Fibroblast of skin of right quadriceps (primary cell): ENCODE measurements at regions not wholly inside any gene's neighbourhood (a gene's known extent, or its start where the extent isn't known, plus 50 kb on each side); places are given as distances from the start of the nearest gene placed in this dataset.

ENCODE experiments used
- DNase-seq: peaks from one replicate; pipeline ENCODE4 v3.0.0-alpha.2; 2013

DNA sequence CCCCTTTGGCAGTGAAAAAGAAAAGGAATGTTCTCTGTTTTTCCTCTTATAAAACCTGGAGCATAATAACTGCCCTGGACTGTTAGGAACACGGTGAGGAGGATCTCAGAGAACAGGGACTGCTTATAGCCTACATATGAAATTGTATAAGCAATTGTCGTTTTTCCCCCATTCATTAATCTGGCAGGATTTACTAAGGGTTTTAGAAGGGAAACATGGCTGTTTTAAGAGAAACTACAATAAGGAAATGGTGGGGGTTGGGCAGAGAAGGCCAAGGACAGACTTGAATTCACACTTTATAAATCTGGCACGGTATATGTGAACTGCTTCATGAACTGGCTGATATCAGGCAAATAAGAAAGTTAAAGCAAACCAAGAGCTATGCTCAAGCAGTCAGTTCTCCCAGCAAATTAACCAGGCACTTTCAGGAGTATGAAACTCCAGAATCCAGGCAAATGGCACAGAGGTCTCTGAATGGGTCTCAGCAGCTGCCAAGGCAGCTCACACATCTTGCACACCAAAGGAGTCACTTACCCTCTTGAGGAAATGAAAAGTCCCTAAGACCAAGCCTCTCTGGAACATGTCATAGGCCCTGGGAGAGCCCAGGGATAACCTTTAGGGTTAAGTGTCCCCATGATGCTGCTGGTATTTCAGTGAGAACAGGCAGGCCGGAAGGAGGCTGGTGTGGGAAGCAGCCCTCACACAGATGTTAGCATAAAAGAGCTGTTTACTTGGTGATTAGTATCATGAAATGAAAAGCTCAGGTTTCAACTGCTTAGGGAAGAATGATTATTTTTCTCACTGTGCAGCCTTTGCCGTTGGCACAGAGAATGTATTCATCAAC, 260.5 kb upstream of the MARCKS start:
- DNase-seq: peak; percentile 54

DNA sequence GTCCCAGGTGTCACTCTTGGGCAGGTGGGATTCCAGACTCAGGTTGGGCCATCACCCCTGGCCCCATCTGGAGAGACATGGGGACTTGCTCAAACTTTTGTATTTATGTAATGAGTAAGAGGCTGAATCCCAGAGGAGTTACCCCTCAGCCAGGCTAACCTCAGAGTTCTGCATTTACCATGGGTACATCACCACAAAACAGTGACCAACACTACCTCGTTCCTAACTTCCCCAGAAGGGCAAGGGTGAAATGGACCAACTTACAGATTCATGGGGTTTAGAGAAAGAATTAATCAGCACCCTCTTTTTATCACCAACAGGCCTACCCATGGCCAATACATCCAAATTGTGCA, 259.9 kb upstream of the MARCKS start:
- DNase-seq: peak; percentile 51

DNA sequence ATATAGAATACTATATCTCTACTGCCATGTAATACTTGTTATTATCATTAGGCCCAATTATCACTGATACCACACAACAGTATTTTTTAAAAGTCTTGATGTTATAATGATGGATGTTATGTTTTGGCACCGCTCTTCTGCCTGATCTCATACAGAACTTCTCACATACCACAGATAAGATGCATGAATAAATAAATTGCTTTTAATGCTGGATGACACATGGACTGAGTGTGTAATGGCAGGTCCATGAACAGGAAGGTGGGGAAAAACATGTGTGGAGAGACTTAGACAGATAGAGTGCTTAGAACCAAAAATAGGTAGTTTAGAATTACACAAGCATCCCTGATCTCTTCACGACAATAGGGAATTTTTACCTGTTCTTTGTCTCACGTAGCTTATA, 258.4 kb upstream of the MARCKS start:
- DNase-seq: peak; percentile 25

- DNase-seq: peak; percentile 35
Measured at GRCh38 chr6:113599444-113599843, 257.7 kb upstream of the MARCKS start.

DNA sequence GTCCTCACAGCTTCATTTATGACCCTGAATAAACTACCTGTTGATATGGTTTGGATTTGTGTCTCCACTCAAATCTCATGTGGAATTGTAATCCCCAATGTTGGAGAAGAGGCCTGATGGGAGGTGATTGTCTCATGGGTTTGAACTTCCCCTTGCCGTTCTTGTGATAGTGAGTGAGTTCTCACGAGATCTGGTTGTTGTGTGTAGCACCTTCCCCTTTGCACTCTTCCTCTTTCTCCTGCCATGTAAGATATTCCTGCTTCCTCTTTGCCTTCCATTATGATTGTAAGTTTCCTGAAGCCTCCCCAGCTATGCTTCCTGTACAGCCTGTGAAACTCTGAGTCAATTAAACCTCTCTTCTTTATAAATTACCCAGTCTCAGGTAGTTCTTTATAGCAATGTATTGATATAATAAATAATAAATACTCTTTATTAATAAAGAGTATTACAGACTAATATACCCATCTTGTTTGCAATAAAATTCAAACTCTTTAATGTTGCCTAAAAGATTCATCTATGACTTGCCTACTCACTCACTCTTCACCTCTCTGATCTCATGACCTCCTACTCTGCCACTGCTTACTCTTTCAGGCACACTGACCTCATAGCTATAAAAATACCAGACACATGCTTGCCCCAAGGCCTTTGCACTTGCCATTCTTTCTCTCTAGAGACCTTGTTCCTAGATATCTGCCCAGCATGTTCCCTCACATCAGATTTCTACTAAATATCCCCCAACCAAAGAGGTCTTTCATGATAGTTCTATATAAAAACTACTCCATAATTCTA, 256.4 kb upstream of the MARCKS start:
- DNase-seq: no peak

GRCh38 chr6:113607821-113608545, 249.2 kb upstream of the MARCKS start:
- no peak for DNase-seq

DNA sequence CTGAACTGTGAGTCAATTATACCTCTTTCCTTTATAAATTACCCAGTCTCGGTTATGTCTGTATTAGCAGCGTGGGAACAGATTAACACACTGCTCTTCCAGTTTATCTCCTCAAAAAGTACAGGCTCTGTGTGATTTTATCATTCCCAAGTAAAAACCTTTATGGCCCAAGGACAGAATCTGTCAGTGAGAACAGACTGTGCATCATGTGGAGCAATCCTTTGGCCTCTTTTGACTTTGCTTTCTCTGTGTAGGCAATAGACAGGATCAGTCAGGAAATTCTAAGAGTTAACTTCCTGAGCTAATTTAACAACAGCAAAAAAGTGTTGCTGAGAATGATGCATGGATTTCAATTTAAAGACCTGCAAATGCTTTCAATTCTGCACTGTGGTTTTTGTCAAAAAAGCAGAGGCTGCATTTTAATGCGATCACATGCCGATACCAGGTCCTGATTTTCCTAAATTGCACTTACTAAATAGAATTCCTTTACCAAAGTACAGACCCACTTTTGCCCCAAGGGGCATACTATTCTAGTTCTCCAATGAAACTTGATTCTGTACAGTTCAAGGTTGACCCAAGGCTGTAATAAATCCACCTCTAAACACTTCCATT, 246.7 kb upstream of the MARCKS start:
- DNase-seq: no peak

DNA sequence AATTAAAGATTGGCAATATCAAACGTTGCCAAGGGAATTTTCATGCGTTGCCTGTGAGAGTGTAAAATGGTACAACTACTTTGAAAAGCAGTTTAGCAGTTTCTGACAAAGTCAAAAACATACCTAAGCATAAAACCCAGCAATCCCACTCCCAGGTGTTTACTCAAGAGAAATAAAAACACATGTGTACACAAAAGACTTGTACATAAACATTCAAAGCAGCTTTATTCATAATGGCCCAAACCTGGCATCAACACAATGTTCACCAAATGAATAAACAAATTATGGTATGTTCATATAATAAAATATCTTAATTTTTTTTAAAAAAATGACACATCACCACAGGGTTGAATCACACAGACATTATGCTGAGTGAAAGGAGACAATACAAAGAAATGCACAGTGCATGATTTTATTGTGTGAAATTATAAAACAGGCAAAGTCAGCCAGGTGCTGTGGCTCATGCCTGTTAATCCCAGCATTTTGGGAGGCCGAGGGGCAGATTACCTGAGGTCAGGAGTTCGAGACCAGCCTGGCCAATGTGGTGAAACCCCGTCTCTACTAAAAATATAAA, 240.4 kb upstream of the MARCKS start:
- DNase-seq: no peak

- peak; percentile 57 for DNase-seq
Measured at GRCh38 chr6:113619077-113619476, 238.1 kb upstream of the MARCKS start.

GRCh38 chr6:113620386-113620785, 236.8 kb upstream of the MARCKS start:
- no peak for DNase-seq

DNA sequence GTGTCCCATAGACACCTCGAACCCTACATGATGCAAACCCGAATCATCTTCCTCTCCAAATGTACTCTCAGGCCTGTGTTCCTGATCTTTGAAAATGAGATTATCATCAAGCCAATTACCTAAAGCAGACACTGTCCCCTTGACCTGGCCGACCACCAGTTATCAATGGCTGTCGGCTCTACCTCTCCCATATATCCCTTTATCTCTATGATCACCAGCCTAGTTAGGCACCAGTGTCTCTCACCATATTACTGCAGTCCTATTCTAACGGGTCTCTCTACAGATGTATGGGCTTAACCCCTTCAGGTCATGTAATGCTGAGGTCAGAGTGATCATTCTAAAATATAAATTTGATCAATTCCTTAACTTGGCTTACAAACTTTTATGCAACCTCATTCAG, 234.9 kb upstream of the MARCKS start:
- DNase-seq: no peak

DNA sequence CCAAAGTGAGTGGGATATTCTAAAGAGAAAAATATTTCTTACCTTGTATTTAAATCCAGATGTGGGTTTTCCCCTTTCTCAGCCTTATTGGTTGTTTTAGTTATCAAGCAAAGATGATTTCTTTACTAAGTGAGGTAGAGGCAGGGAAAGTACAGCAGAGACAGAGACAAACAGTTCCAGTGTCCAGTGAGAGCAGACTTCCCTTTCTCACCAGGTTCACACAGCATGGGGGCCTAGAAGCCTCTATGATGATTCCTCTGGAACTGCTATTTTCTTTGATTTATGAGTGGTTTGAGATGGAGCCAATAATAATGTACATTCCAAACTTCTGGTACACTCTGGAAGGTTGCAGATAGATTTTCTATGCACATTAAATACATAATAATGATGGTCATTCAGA, 234.0 kb upstream of the MARCKS start:
- DNase-seq: peak; percentile 91

DNA sequence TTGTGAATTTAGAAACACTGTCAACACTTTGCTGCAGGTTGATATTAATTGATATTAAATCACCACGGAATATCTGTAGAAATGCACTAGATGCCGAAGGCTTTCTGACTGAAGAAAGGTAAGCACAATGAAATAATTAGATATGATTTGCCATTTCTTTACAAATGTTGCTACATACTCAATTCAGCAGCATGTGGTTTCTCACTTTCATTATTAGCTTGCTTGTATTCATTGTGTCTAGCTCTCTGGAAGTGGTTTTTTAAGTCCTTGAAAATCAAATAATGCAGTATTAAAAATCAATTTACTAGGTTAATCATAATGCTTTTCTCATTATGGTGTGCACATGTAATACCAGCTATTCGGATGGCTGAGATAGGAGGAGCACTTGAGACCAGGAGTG, 231.3 kb upstream of the MARCKS start:
- no peak for DNase-seq

- no peak for DNase-seq
Measured at GRCh38 chr6:113626475-113626874, 230.7 kb upstream of the MARCKS start.

- DNase-seq: no peak
Measured at GRCh38 chr6:113627480-113627879, 229.7 kb upstream of the MARCKS start.

DNA sequence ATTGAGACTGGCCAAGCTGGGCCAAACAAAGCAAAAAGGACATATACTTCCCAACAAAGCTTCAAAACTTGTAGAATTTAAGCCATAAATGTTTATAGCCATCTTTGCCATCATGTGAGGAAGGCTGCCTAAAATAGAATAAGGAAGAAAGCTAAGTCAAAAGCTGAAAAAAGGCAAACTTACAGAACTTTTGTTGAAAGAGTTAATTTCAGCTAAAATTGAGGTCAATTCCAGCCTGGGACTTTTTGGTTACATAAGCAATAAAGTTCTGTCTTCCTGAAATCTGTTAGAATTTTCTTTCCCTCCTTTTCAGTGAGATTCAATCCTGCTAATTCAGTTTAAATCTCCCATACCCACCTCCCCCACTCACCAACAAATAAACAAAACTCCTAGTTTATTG, 227.9 kb upstream of the MARCKS start:
- DNase-seq: no peak

DNA sequence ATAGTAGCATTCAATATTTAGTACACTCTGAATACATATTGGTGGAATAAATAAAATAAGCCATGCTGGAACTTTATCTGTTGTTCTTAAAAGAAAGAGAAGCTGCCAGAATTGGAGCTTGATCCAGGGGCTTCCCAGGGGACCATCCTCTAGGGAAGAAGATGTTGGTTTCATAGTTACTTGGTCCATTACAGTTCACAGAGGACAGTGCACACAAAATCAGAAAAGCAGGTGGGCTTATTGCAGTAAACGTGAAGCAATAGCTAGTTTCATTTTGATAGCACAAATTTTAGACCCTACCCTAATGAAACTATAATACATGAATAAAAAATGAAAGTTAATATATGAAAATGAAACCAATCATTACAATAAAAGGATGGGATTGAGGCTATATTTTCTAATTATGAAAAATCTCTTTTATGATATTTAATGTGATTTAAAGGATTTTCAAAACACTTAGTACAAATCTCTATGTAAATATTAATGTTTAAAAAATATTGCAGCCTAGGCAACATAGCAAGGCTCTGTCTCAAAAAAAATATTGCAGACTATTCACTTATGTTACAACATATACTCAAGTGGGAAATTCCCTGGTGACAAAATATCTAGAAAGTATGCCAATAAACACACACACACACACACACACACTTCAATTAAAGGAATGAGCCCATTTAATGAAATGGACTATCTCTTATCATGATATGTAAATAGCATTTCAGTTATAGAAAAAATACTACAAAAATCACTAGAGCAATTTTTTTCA, 227.0 kb upstream of the MARCKS start:
- peak; percentile 72 for DNase-seq

DNA sequence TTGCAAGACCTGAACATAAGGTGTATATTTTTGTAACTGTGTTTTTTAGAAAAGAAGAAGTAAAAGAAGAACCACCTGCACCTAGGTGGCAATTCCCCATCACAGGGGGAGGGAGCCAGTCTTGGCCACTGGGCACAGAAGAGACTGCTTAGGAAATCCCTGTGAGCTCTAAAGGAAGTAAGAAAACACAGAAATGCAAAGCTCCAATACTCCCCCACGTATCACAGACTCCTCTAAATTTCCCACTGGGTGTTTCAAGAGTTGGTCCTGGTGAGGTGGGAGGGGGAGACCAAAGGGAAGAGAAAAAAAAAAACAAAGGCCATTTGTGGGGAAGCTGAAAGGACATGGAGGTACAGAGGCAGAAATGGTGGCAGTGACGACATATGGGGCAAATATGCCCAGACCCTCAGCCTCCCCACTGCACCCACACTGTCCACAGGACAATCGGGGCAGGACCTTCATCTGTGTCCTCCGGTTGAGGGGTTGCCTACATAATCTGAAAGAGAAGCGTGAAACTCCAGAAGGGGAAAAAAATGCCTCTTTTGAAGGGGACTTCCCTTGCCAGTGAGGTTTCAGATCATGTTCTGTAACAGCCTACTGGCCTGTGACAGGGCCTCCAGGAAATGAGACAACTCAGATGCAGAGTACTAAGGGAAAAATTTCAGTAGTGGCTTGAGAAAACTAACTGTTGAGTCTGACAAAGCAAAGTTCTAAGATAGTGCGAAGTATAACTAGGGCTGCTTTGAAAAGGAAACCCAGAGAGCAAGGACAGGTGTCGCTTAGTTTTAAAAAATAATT, 226.2 kb upstream of the MARCKS start:
- DNase-seq: peak; percentile 63

- DNase-seq: no peak
Measured at GRCh38 chr6:113631666-113632065, 225.5 kb upstream of the MARCKS start.

GRCh38 chr6:113632220-113632864, 224.8 kb upstream of the MARCKS start:
- peak; percentile 95 for DNase-seq

- DNase-seq: no peak
Measured at GRCh38 chr6:113633638-113634037, 223.5 kb upstream of the MARCKS start.
